GM18508 (cell line): ENCODE measurements at regions not wholly inside any gene's neighbourhood (a gene's known extent, or its start where the extent isn't known, plus 50 kb on each side); places are given as distances from the start of the nearest gene placed in this dataset.

Source experiments
- ATAC-seq: cut with Tn5 transposase; IDR thresholded peaks from one replicate; pipeline ENCODE4 v1.9.1; 2021; ENCODE audit warnings: moderate number of reproducible peaks; ENCODE audit not compliant: insufficient read depth, unreplicated experiment

DNA sequence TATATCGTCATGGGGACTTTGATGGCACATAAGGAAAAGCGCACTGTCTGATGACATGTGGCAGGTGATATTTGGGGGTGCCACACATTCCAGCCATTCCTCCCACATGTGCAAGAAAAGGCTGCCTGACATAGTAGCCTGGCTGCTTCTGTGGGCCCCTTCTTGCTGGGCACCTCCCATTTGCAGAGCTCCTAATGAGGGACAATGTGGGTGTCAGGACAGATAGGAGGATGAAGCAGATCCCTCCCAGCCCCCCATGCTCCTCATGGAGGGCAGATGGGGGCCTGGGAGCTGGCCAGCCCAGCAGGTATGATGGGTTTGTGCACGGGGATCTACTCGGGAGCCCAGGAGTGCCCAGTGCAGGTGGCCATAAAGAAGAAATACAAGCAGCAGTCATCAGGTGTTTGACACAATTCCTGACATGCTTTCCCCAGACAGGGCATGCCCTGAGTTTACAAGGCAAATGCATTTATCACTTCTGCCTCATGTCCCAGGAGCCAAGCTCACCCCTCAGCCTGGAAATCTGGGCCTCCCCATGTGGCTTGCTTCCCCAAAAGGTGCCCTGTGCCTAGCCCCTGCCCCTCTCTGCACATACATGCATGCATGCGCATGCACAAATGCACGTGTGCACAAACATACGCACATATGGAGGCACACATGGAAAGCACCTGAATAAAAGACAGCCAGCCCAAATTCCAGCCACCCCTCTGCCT is 260.6 kb upstream of the RPL38 start:
- no peak for ATAC-seq

DNA sequence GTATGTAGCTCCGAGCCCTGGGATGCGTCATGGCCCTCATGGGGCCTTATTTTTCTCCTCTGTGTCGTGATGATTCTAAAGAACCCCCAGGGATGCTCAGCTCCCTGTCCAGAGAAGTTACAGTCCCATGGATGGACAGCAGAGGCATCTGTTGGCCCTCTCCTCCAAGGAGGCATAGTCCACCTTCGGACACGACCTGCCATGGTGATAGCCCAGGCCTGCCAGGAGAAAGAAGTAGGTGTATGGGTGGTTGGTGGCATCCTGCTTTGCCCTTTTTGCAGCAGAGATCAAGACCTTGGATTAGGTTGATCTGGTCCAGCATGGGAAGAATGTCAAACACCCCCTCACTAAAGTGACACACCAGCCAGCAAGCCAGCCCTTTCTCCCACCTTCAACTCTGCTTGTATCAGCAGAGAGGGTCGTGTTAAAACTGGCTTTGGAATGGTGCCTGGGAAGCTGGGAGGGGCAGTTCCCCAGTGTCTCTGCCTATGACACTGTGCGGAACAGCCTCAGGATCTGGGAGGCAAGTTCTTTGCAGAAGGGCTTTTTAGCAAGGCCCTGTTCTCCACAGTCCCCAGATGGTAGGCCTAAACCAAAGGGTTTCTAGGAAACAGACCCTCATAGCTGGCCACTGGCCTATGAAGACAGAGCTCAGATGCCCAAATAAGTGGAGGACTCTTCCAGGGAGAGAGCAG is 259.9 kb upstream of the RPL38 start:
- ATAC-seq = no peak

DNA sequence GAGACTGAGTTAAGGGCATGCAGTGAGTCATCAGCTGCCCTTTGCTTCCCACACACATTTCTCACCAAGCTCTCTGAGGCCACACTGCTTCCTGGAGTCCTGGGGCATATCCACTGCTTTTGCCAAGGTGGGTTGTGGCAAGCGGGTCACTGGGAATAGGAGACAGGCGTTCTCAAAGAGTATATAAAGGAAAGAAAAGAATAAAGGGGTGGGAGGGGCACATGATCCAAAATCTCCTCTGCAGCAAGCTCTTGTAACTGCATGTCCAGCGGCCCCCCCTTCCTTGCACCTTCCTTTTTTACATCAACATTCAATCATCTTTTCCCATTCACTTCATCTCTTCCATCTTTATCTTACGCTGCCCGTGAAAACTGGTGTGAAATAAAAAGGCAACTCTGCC is 259.1 kb upstream of the RPL38 start:
- no peak for ATAC-seq

DNA sequence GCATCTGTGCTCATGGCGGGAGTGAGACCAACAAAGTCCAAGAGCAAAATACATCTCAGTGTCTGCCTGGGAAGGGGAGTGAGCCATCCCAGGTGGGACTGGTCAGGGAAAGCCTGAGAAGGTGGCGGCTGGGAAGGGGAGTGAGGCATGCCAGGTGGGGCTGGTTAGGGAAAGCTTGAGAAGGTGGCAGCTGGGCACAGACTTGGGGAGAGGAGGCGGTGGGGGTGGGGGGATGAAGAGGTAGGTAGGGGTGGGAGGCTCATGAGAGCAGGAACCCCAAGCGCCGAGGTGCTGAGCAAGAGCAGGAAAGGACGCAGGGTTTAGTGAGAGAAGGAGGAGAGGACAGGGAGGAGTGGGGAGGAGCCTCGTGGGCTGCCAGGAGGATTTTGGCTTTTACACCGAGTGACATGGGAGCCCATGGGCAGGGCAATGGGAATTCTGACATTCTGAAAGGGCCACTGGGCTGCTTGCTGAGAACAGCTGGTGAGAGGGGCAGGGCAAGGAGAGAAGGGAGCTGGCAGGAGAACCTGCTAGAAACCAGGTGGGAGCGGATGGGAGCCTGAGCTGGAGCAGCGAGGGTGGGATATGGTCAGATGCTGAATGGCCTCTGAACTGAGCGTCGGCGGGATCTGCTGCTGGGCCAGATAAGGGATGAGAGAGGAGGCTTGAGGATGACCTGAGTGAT is 256.1 kb upstream of the RPL38 start:
- no peak for ATAC-seq

DNA sequence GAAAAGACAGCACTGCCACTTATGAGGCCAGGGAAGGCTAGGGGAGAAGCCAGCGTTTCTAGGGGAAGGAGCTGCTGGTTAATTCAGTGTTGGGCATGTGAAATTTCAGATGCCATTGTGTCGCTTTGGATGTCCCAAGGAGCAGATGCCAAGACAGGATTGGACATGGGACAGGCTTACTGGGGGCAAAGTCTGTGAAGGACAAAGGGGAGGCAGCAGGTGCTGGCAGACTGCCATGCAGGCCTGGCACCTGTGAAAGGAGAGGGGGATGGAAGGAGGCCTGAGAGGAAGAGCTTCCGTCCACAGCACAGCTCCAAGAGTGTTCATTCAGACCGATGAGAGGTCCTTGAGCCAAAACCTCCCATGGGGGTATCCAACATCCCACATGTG is 255.5 kb upstream of the RPL38 start:
- ATAC-seq = no peak

DNA sequence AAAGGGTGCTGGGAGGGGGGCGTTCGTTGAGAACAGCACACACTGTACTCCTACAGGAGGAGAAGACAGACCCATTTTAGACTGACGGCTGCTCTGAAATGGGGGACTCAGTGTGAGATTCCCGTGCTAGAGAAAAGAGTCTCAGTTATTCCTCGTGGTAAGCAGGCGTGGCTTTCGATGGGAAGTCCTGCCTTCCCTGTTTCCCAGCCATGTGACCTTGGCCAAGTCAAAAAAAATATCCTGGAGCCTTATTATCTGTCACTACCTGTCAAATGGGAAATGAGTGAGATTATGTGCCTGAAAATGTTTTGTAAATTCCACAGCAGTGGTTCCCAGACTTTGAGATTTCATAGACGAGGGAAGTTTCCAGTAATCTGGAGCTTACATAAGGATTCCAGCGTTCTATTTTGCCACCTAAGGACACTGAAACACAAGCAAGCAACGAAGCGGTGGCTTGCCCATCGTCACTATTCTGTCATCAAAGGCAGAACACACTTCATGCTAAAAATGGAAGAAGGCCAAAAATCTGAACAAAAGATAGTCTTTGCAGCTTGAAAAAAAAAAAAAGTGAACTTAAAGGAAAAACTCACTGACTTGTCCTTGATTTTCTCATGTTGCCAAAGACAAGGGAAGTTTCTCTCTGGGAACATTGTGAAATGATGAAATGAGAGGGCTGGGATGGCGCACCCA is 253.4 kb upstream of the RPL38 start:
- ATAC-seq = no peak

DNA sequence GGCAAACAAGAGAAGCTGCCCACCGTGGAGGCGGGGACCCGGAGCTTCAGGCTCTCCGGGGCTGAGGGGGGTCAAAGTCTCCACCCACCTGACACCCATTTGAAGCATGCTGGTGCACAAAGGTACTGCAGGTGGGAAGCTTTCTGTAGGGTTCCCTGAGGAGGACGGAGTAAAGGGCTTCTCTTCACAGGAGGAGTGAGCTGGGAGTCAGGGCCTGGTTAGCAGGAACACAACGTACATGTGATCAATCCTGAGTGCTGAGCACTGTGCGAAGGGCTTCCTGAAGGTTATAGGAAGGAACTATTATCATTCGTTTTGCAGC is 252.9 kb upstream of the RPL38 start:
- no peak for ATAC-seq

DNA sequence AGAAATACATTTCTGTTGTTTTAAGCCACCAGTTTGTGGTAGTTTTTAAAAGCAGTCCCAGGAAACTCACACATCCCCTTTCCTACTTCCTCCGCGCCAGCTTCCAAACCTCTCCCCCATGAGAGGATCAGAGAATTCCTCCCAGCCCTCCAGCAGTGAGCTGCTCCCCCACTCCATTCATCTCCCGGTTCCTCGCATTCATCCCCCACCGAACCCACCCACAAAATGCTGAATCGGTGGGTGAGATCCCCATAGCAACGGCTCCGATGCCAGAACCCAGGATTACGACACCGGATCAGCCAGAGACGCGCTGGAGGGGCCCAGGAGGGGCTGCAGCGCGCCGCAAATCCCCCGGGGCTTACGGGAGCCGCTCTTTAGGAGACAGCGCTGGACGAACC is 251.4 kb upstream of the RPL38 start:
- ATAC-seq = no peak

DNA sequence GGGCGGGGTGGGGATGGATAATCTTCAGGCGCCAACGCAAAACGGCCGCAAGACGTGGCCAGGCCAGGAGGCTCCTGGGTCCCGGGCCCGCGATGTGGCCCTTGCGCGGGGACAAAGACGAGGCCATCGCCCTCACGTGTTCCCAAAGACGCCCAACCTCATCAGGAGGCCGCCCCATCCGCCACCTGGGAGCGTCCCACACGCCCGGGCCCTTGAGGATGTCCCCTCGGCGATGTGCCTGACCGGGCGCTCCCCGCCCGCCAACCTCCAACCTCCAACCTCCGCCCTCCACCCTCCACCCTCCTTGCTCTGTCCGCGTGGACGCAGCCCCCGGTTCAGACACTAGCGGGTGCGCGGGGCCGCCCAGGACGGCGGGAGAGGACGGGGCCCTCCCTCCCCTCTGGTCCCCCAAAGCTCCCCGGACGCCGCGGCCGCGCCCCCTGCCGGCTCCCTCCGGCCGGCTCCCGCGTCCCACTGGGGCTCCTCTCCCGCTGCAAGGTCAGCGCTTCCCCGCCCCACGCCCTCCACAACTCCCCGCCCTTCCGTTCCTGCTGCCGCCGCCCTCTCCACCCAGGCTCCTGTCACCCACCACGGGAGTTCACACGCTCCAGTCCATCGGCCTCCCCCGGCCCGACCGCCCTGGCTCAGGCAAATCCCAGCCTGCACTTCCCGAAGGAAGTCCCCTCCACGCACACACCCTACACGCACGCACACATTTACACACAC is 250.8 kb upstream of the RPL38 start:
- no peak for ATAC-seq

DNA sequence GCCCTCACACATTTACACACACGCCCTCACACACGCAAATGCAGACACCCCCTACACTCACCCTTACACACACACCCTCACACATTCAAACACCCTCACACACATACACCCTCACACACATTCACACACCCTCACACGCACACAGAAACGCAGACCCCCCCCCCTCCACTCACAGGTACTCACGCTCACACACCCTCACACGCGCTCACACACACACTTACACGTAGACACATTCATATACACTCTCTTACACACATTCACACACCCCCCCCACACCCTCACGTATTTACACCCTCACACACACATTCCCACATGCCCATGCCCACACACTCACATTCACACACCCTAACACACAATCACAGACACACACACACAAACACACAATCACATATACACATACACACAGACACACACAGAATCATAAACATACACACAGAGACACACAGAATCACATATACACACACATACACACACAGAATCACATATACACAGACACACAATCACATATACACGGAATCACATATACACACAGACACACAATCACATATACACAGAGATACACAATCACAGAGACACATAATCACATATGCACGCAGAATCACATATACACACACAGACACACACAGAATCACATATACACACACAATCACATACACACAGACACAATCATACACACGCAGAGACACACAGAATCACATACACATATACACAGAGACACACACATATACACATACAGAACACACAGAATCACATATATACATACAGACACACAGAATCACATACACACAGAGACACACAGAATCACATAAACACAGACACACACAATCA is 250.1 kb upstream of the RPL38 start:
- ATAC-seq = no peak

DNA sequence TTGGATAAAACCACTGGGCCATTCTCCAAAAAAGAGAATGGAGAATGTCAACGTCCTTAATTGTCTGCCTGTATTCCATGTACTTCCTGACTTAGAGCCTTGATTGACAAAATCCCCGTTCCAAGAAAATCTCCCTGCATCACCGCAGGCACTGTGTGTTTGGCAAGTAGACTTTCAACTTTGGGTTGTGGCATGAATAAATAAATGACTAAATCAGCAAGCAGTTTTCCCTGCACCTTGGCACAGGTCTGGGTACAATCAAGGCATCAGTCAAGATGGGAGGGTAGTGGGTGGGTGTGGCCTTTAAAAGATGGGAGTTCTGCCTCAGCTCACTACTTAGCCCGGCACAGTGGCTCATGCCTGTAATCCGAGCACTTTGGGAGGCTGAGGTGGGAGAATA is 248.5 kb upstream of the RPL38 start:
- no peak for ATAC-seq

DNA sequence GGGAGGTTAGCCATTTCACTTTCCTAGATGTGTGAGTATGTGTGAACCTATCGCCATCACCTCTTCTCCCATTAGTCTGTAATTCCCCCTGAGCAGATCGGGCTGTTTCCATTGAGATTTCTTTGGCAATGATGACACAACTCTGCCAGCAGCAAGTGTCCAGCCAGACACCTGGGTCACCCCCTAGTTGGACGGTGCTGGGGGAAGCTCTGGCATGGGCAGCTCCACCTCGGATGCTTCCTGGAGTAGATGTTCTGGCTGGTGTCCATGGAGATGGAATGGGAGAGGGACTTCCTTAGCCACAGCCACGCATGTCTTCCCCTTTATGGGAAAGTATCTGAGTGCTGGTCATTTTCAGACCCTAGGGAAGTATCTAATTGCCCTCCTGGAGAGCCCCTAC is 247.9 kb upstream of the RPL38 start:
- ATAC-seq = no peak

DNA sequence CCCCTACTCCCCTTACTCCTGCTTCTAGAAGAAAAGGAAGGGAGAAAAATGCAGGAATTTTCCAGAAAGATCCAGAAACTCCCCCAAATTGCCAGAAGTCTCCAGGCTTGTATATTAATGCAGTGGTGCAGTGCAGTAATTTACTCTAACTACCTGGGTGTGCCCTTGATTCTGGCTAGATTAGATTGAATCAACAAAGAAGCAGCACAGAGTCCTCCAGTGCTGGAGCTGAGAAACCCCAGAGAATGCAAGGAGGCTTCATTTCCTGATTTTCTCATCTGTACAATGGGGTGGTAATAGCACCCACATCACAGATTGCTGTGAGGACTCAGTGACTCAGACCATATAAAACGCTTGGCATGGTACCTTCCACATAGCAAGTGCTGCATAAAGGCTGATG is 247.3 kb upstream of the RPL38 start:
- ATAC-seq = no peak

DNA sequence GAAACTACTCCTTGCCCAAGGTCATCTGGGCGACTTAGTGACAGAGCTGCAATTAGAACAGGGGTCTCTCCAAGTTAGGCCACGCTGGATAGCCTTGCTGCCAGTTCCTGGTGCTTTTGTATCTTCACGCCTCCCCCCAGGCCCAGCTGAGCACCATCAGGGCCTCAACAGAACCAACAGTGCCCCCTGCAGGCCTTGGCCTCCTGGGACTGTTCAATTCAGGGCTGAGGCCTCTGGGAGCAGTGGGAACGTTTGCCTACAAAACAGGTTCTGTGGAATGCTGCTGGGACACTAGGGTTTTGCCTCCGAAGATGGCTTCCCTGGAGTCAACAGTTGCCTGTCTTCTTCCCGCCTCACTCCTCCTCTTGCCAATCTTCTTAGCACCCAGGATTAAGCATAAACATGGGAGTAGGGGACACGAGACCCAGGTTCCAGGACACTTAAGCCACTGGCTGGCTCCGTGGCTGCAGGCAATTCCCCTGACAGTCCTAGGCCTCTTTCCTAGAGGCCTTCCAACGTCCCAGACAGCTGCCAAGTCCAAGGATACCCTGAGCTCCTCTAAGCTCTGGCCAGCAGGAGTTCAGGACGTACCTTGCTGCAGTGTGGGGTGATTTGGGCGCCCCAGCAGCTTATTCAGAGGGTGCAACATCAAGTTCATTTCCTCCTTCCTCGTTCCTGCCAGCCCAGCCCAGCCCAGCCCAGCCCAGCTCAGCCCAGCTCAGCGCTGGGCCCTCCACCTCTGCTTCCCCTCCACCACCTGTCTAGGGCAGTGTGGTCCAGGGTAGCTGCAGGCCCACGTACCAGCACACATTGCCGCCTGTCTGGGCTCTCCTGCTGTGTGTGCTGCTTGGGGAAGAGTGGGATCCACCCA is 246.6 kb upstream of the RPL38 start:
- no peak for ATAC-seq

DNA sequence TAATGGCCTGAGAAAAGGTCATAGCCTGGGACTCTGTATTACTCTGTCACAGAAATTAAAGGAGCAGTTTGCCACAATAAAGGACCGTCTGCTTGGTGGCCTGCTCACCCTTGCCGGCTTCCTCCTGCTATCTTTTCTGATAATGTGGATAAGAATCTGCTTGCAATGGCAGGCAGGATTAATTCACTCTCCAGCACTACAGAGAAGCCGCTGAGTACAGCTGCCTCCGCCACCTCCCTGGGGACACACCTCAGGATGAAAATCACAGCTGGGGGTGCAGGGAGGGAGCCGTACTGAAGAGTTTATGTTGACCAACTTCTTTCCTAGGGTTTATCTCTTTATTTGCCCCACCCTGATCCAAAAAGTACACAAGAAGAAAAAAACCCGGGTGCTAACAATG is 245.9 kb upstream of the RPL38 start:
- no peak for ATAC-seq

DNA sequence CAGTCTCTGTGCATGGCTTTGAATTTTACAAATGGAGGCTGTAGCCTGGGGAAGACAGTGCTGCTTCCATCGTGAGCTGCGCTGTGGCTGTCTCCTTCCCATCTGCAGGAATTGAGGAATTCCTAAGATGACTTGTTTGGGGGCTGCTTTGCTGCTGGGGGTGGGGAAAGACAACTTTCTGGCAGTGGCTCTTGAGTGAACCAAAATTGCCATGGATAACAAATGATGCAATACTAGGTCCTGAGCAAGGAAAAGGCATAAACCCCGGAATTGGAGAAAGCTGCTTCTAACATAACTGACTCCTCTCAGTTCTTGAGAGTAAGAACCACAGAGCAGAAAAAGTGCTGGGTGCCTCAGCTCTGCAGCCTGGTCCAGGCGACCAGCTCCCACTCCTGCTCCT is 245.0 kb upstream of the RPL38 start:
- no peak for ATAC-seq

DNA sequence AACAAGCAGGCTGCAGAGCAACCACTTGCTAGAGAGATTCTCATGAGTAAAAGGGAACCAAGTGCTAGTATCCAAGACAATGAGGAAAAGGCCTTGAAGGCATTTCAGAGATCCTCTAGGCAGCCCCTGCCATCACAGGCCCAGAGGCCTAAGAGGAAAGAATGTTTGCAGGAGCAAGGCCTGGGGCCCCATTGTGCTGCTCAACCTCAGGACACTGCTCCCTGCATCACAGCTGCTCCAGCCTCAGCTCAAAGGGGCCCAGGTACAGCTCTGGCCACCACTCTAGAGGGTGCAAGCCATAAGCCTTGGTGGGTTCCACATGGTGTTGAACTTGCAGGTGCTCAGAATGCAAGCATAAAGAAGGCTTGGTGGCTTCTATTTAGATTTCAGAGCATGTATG is 243.0 kb upstream of the RPL38 start:
- ATAC-seq = no peak

DNA sequence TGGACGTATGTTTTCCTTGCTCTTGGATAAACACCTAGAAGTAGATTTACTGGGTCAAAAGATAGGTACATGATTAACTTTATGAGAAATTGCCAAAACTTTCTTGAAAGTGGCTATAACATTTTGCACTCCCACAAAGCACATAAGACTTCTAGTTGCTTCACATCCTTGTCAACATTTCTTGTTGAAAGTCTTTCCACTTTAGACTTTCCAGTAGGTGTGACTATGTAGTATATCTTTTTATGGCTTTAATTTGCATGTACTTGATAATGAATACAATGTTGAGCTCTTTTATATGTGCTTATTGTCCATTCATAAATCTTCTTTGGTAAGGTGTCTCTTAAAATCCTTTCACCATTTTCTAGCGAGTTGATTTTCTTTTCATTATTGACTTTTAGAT is 241.2 kb upstream of the RPL38 start:
- no peak for ATAC-seq

DNA sequence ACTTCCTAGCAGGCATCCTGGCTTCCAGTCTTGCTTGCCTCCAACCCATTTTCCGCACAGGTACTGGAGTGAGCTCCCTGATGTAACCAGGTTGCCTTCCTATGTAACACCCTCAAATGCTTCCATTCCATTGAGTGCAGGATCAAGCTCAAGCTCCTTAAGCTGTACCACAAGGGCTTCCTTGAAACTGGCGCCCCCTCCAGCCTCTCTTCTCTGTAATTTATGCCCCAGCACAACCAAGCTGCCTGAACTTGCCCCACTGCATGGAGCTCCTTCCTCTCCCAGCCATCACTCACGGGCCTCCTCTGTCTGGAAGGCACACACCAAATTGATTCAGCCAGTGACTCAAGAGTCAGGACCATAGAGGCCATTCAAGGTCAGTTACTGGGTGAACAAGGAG is 234.8 kb upstream of the RPL38 start:
- no peak for ATAC-seq
